ENCODE measurements at regions not wholly inside any gene's neighbourhood (a gene's known extent, or its start where the extent isn't known, plus 50 kb on each side); places are given as distances from the start of the nearest gene placed in this dataset.

GRCh38 chr4:63786171-63786570, 623.1 kb downstream of the TECRL start:
- TF ChIP-seq POLR2A (IDR thresholded peaks at IDR 0.05), result no peak
- TF ChIP-seq, protein P1, sequence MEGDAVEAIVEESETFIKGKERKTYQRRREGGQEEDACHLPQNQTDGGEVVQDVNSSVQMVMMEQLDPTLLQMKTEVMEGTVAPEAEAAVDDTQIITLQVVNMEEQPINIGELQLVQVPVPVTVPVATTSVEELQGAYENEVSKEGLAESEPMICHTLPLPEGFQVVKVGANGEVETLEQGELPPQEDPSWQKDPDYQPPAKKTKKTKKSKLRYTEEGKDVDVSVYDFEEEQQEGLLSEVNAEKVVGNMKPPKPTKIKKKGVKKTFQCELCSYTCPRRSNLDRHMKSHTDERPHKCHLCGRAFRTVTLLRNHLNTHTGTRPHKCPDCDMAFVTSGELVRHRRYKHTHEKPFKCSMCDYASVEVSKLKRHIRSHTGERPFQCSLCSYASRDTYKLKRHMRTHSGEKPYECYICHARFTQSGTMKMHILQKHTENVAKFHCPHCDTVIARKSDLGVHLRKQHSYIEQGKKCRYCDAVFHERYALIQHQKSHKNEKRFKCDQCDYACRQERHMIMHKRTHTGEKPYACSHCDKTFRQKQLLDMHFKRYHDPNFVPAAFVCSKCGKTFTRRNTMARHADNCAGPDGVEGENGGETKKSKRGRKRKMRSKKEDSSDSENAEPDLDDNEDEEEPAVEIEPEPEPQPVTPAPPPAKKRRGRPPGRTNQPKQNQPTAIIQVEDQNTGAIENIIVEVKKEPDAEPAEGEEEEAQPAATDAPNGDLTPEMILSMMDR (IDR thresholded peaks at IDR 0.05), result no peak

Measured in esophagus squamous epithelium (tissue), 4 donors.